ENCODE measurements at regions not wholly inside any gene's neighbourhood (a gene's known extent, or its start where the extent isn't known, plus 50 kb on each side); places are given as distances from the start of the nearest gene placed in this dataset.

DNA sequence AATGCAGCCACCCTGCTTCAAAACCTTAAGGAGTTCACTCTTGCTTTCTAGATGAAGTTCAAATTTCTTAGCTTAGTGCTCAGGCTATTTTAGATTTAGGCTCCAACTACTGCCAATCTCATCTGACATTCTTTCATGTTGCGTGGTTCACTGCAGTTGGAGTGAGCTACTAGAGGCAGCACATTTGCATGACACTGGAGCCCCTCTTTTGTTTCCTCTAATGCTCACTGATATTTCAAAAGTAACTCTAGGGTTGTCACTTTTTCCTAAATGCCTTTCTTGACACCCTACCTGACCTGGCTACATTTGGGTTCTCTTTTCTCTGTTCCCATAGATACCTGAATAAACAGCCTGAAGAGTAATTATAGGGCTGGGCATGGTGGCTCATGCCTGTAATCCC is 586.5 kb upstream of the GOT2 start:
- Histone ChIP-seq H3K36me3 (ENCODE audit: control insufficient read depth in 4 of 4, insufficient read depth in 3 of 4, low read depth in 1 of 4, low read length in 3 of 4) (no peaks in the 10 kb centered on the region), H3K27ac (ENCODE audit: low read depth in 1 of 2, low read length in 2 of 2) (no peak overlapping the region), H3K4me3 (ENCODE audit: low read depth in 1 of 3, low read length in 3 of 3) (no peak overlapping the region), H3K27me3 (ENCODE audit: control insufficient read depth in 4 of 4, insufficient read depth in 4 of 4, low read length in 3 of 4) (no peaks in the 10 kb centered on the region), H3K4me1 (ENCODE audit: control insufficient read depth in 4 of 4, insufficient read depth in 4 of 4, low read length in 3 of 4) (no peaks in the 10 kb centered on the region), H3K9me3 (ENCODE audit: control insufficient read depth in 4 of 4, low read length in 3 of 4) (peaks cover 0 to 4% (median 0%) of the 10 kb centered on the region in 4 donors), H3K9ac (ENCODE audit: low read depth in 1 of 2, low read length in 2 of 2) (no peak overlapping the region)
- TF ChIP-seq HNF4A (conservative IDR thresholded peaks at IDR 0.05) = no peak
- TF ChIP-seq, protein P1, sequence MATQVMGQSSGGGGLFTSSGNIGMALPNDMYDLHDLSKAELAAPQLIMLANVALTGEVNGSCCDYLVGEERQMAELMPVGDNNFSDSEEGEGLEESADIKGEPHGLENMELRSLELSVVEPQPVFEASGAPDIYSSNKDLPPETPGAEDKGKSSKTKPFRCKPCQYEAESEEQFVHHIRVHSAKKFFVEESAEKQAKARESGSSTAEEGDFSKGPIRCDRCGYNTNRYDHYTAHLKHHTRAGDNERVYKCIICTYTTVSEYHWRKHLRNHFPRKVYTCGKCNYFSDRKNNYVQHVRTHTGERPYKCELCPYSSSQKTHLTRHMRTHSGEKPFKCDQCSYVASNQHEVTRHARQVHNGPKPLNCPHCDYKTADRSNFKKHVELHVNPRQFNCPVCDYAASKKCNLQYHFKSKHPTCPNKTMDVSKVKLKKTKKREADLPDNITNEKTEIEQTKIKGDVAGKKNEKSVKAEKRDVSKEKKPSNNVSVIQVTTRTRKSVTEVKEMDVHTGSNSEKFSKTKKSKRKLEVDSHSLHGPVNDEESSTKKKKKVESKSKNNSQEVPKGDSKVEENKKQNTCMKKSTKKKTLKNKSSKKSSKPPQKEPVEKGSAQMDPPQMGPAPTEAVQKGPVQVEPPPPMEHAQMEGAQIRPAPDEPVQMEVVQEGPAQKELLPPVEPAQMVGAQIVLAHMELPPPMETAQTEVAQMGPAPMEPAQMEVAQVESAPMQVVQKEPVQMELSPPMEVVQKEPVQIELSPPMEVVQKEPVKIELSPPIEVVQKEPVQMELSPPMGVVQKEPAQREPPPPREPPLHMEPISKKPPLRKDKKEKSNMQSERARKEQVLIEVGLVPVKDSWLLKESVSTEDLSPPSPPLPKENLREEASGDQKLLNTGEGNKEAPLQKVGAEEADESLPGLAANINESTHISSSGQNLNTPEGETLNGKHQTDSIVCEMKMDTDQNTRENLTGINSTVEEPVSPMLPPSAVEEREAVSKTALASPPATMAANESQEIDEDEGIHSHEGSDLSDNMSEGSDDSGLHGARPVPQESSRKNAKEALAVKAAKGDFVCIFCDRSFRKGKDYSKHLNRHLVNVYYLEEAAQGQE (IDR thresholded peaks at IDR 0.05) = no peak
- TF ChIP-seq, protein P2, sequence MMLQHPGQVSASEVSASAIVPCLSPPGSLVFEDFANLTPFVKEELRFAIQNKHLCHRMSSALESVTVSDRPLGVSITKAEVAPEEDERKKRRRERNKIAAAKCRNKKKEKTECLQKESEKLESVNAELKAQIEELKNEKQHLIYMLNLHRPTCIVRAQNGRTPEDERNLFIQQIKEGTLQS (IDR thresholded peaks at IDR 0.05) = no peak
- TF ChIP-seq GABPA (IDR thresholded peaks at IDR 0.05 in 1 of 2, conservative IDR thresholded peaks at IDR 0.05 in 1 of 2) = no peak
- TF ChIP-seq, protein P3, sequence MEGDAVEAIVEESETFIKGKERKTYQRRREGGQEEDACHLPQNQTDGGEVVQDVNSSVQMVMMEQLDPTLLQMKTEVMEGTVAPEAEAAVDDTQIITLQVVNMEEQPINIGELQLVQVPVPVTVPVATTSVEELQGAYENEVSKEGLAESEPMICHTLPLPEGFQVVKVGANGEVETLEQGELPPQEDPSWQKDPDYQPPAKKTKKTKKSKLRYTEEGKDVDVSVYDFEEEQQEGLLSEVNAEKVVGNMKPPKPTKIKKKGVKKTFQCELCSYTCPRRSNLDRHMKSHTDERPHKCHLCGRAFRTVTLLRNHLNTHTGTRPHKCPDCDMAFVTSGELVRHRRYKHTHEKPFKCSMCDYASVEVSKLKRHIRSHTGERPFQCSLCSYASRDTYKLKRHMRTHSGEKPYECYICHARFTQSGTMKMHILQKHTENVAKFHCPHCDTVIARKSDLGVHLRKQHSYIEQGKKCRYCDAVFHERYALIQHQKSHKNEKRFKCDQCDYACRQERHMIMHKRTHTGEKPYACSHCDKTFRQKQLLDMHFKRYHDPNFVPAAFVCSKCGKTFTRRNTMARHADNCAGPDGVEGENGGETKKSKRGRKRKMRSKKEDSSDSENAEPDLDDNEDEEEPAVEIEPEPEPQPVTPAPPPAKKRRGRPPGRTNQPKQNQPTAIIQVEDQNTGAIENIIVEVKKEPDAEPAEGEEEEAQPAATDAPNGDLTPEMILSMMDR (IDR thresholded peaks at IDR 0.05; ENCODE audit: low read depth, low read length, missing input control) = no peak
- TF ChIP-seq, protein P4, sequence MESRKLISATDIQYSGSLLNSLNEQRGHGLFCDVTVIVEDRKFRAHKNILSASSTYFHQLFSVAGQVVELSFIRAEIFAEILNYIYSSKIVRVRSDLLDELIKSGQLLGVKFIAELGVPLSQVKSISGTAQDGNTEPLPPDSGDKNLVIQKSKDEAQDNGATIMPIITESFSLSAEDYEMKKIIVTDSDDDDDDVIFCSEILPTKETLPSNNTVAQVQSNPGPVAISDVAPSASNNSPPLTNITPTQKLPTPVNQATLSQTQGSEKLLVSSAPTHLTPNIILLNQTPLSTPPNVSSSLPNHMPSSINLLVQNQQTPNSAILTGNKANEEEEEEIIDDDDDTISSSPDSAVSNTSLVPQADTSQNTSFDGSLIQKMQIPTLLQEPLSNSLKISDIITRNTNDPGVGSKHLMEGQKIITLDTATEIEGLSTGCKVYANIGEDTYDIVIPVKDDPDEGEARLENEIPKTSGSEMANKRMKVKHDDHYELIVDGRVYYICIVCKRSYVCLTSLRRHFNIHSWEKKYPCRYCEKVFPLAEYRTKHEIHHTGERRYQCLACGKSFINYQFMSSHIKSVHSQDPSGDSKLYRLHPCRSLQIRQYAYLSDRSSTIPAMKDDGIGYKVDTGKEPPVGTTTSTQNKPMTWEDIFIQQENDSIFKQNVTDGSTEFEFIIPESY (IDR thresholded peaks at IDR 0.05) = no peak
- no peak for TF ChIP-seq FOXA2 (IDR thresholded peaks at IDR 0.05)
- TF ChIP-seq RXRA (IDR thresholded peaks at IDR 0.05) = no peak
- no peak for TF ChIP-seq SP1 (IDR thresholded peaks at IDR 0.05)
- TF ChIP-seq EGR1 (IDR thresholded peaks at IDR 0.05; ENCODE audit: low read depth in 2 of 2) = no peak
- TF ChIP-seq RAD21 (IDR thresholded peaks at IDR 0.05) = no peak
- no peak for TF ChIP-seq FOXA1 (IDR thresholded peaks at IDR 0.05)
- TF ChIP-seq HNF4G (IDR thresholded peaks at IDR 0.05) = no peak
- no peak for TF ChIP-seq NR2F2 (IDR thresholded peaks at IDR 0.05)
- no peak for TF ChIP-seq TAF1 (conservative IDR thresholded peaks at IDR 0.05)
- no peak for TF ChIP-seq JUND (IDR thresholded peaks at IDR 0.05)
- TF ChIP-seq, protein P5, sequence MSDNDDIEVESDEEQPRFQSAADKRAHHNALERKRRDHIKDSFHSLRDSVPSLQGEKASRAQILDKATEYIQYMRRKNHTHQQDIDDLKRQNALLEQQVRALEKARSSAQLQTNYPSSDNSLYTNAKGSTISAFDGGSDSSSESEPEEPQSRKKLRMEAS (IDR thresholded peaks at IDR 0.05) = no peak
- no peak for DNase-seq (ENCODE audit: low spot score)
- WGBS = 91% methylated on average over 1 of the region's 1 CpG

DNA sequence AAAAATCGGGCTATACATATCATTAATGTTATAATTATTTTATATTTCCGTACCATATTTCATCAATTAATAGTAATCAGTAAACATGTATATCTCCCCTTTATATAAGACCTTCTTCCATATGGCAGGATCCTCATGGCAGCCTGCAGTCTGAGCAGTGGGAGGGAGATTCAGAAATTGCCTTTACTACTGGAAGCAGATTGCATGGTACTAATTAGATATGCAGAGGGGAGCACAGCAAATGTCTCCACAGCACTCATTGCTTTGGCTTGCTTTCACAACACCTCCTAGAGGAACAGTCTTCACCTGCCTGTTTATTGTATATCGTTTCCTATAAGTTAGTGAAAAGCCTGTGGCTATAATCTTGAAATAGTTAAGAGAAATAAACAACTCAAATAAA is 585.8 kb upstream of the GOT2 start:
- Histone ChIP-seq H3K36me3 (ENCODE audit: control insufficient read depth in 4 of 4, insufficient read depth in 3 of 4, low read depth in 1 of 4, low read length in 3 of 4) (no peaks in the 10 kb centered on the region), H3K4me1 (ENCODE audit: control insufficient read depth in 4 of 4, insufficient read depth in 4 of 4, low read length in 3 of 4) (no peaks in the 10 kb centered on the region), H3K4me3 (ENCODE audit: low read depth in 1 of 3, low read length in 3 of 3) (no peak overlapping the region), H3K27me3 (ENCODE audit: control insufficient read depth in 4 of 4, insufficient read depth in 4 of 4, low read length in 3 of 4) (no peaks in the 10 kb centered on the region), H3K9me3 (ENCODE audit: control insufficient read depth in 4 of 4, low read length in 3 of 4) (peaks cover 0 to 1% (median 0%) of the 10 kb centered on the region in 4 donors), H3K27ac (ENCODE audit: low read depth in 1 of 2, low read length in 2 of 2) (no peak overlapping the region), H3K9ac (ENCODE audit: low read depth in 1 of 2, low read length in 2 of 2) (no peak overlapping the region)
- WGBS = 71% methylated on average over 3 of the region's 3 CpGs
- no peak for DNase-seq (ENCODE audit: low spot score)
- no peak for TF ChIP-seq EGR1 (IDR thresholded peaks at IDR 0.05; ENCODE audit: low read depth in 2 of 2)
- no peak for TF ChIP-seq GABPA (IDR thresholded peaks at IDR 0.05 in 1 of 2, conservative IDR thresholded peaks at IDR 0.05 in 1 of 2)
- TF ChIP-seq, protein P3 (IDR thresholded peaks at IDR 0.05; ENCODE audit: low read depth, low read length, missing input control) = no peak
- TF ChIP-seq, protein P1 (IDR thresholded peaks at IDR 0.05) = no peak
- no peak for TF ChIP-seq SP1 (IDR thresholded peaks at IDR 0.05)
- no peak for TF ChIP-seq HNF4G (IDR thresholded peaks at IDR 0.05)
- TF ChIP-seq, protein P2 (IDR thresholded peaks at IDR 0.05) = no peak
- no peak for TF ChIP-seq RAD21 (IDR thresholded peaks at IDR 0.05)
- no peak for TF ChIP-seq NR2F2 (IDR thresholded peaks at IDR 0.05)
- no peak for TF ChIP-seq FOXA1 (IDR thresholded peaks at IDR 0.05)
- no peak for TF ChIP-seq TAF1 (conservative IDR thresholded peaks at IDR 0.05)
- TF ChIP-seq JUND (IDR thresholded peaks at IDR 0.05) = no peak

All from liver (tissue), 8 donors.